H1 (cell line): ENCODE measurements at regions not wholly inside any gene's neighbourhood (a gene's known extent, or its start where the extent isn't known, plus 50 kb on each side); places are given as distances from the start of the nearest gene placed in this dataset.

ENCODE experiments used
- CTCF ChIA-PET: fragments of 300-600 bp; sonication (Branson Sonifier 250); formaldehyde crosslinking; loops from one replicate; lab custom pipeline; 2021; ENCODE audit not compliant: partially characterized antibody; lab: Charles Lee
- POLR2A ChIA-PET: fragments of 300-600 bp; sonication (Branson Sonifier 250); formaldehyde crosslinking; loops from one replicate; lab custom pipeline; 2021; ENCODE audit warnings: inconsistent platforms; ENCODE audit not compliant: partially characterized antibody; lab: Charles Lee
- DNase-seq, 2 experiments: peaks; one replicate each; pipeline versions ENCODE4 v3.0.0 to v3.0.0-alpha.2; 2010 to 2022; ENCODE audit warnings: low spot score in 2 of 2, low read depth in 1 of 2, mixed read lengths in 1 of 2
- FAIRE-seq: peaks from 2 replicates; lab custom pipeline; 2011; peaks lifted over from hg19 to GRCh38; lab: Jason Lieb, UNC
- H2AFZ ChIP-seq: 2 replicates; pipeline ENCODE4 v1.8.1; 2012; ENCODE audit warnings: low read length, inconsistent platforms
- H2AK5ac ChIP-seq: 2 replicates; pipeline ENCODE4 v1.6.1; 2013; ENCODE audit warnings: low read depth, low read length
- H2BK120ac ChIP-seq: replicated peaks from 2 replicates; pipeline ENCODE3; 2013; ENCODE audit warnings: low read depth, low read length, inconsistent platforms
- H2BK12ac ChIP-seq: 2 replicates; pipeline ENCODE4 v1.6.1; 2013; ENCODE audit warnings: low read depth, low read length
- H2BK15ac ChIP-seq: 2 replicates; pipeline ENCODE4 v1.6.1; 2013; ENCODE audit warnings: low read length
- H2BK20ac ChIP-seq: 2 replicates; pipeline ENCODE4 v1.6.1; 2013; ENCODE audit warnings: low read length
- H2BK5ac ChIP-seq: 2 replicates; pipeline ENCODE4 v1.6.1; 2013; ENCODE audit warnings: low read depth, low read length
- H3K14ac ChIP-seq: 2 replicates; pipeline ENCODE4 v1.6.1; 2013; ENCODE audit warnings: inconsistent platforms; ENCODE audit not compliant: insufficient read length
- H3K18ac ChIP-seq: 2 replicates; pipeline ENCODE4 v1.6.1; 2013; ENCODE audit warnings: low read length; ENCODE audit errors: extremely low read depth
- H3K23ac ChIP-seq: 2 replicates; pipeline ENCODE4 v1.6.1; 2013; ENCODE audit warnings: inconsistent platforms; ENCODE audit not compliant: insufficient read length
- H3K23me2 ChIP-seq: 2 replicates; pipeline ENCODE4 v1.6.1; 2013; ENCODE audit warnings: low read depth, low read length
- H3K27ac ChIP-seq: 2 replicates; pipeline ENCODE4 v1.6.1; 2011; ENCODE audit warnings: low read depth, low read length, inconsistent platforms
- H3K27me3 ChIP-seq, 4 experiments: replicated peaks in 1 of 4; 1 replicate in 1 of 4; 2 replicates in 3 of 4; pipeline versions ENCODE4 v1.6.1 to v1.8.1; 2011 to 2013; ENCODE audit warnings: low read length in 3 of 4, mild to moderate bottlenecking in 3 of 4, inconsistent platforms in 2 of 4, mixed read lengths in 2 of 4, moderate library complexity in 1 of 4; ENCODE audit not compliant: control insufficient read depth in 3 of 4, insufficient read depth in 3 of 4; ENCODE audit errors: extremely low read depth in 1 of 4
- H3K36me3 ChIP-seq, 4 experiments: 2 replicates each; pipeline versions ENCODE4 v1.6.1 to v1.8.1; 2011 to 2013; ENCODE audit warnings: mild to moderate bottlenecking in 4 of 4, low read length in 3 of 4, moderate library complexity in 2 of 4, control low read depth in 1 of 4, inconsistent platforms in 1 of 4; ENCODE audit not compliant: insufficient read depth in 4 of 4, control insufficient read depth in 2 of 4
- H3K4ac ChIP-seq: replicated peaks from 2 replicates; pipeline ENCODE3; 2013; ENCODE audit warnings: low read length, low read depth, mixed read lengths, inconsistent platforms; ENCODE audit not compliant: insufficient read length
- H3K4me1 ChIP-seq, 4 experiments: replicated peaks in 1 of 4; 1 replicate in 1 of 4; 2 replicates in 3 of 4; pipeline versions ENCODE4 v1.6.1 to v1.8.1; 2011 to 2013; ENCODE audit warnings: low read length in 3 of 4, inconsistent platforms in 2 of 4, mixed read lengths in 1 of 4; ENCODE audit not compliant: insufficient read depth in 4 of 4, control insufficient read depth in 3 of 4
- H3K4me2 ChIP-seq, 2 experiments: 2 replicates each; pipeline versions ENCODE4 v1.6.1 to v1.8.1; 2011 to 2013; ENCODE audit warnings: low read depth in 2 of 2, low read length in 2 of 2, control low read depth in 1 of 2, inconsistent platforms in 1 of 2, mild to moderate bottlenecking in 1 of 2; ENCODE audit not compliant: insufficient read depth in 1 of 2
- H3K4me3 ChIP-seq, 4 experiments: fragments of 200-600, 300-600 bp in 1 of 4; sonication (generic), shearing (Covaris generic), sonication (Bioruptor Twin) in 1 of 4; 2 replicates each; pipeline versions ENCODE4 v1.5.1 to v1.8.1; 2011 to 2016; ENCODE audit warnings: low read length in 4 of 4, low read depth in 3 of 4, control low read depth in 2 of 4, inconsistent platforms in 2 of 4, mild to moderate bottlenecking in 2 of 4, mixed read lengths in 1 of 4, moderate library complexity in 1 of 4; ENCODE audit not compliant: insufficient read depth in 2 of 4; ENCODE audit errors: extremely low read depth in 1 of 4
- H3K56ac ChIP-seq: replicated peaks from 2 replicates; pipeline ENCODE3; 2013; ENCODE audit warnings: low read depth, mild to moderate bottlenecking, mixed read lengths, low read length, inconsistent platforms; ENCODE audit not compliant: insufficient read length
- H3K79me1 ChIP-seq: 2 replicates; pipeline ENCODE4 v1.6.1; 2013; ENCODE audit warnings: low read depth, low read length, control low read depth
- H3K79me2 ChIP-seq, 2 experiments: 2 replicates each; pipeline versions ENCODE4 v1.6.1 to v1.8.1; 2012 to 2013; ENCODE audit warnings: low read length in 2 of 2, mild to moderate bottlenecking in 2 of 2, inconsistent platforms in 1 of 2; ENCODE audit not compliant: insufficient read depth in 2 of 2, control insufficient read depth in 1 of 2
- H3K9ac ChIP-seq, 4 experiments: replicated peaks in 1 of 4; 1 replicate in 1 of 4; 2 replicates in 3 of 4; pipeline versions ENCODE4 v1.6.1 to v1.8.1; 2011 to 2013; ENCODE audit warnings: low read depth in 3 of 4, low read length in 3 of 4, control low read depth in 2 of 4, mild to moderate bottlenecking in 2 of 4, moderate library complexity in 2 of 4, inconsistent platforms in 1 of 4; ENCODE audit errors: extremely low read depth in 1 of 4
- H3K9me3 ChIP-seq, 2 experiments: 2 replicates each; pipeline versions ENCODE4 v1.6.1 to v1.8.1; 2012 to 2013; ENCODE audit warnings: mild to moderate bottlenecking in 2 of 2, moderate library complexity in 2 of 2, control low read depth in 1 of 2, inconsistent platforms in 1 of 2, low read depth in 1 of 2, low read length in 1 of 2, mixed read lengths in 1 of 2; ENCODE audit not compliant: insufficient read depth in 2 of 2
- H4K20me1 ChIP-seq, 2 experiments: replicated peaks in 1 of 2; 2 replicates each; pipeline versions ENCODE3 to v1.8.1; 2011 to 2013; ENCODE audit warnings: inconsistent platforms in 2 of 2, low read length in 2 of 2, mild to moderate bottlenecking in 1 of 2; ENCODE audit not compliant: insufficient read depth in 2 of 2, control insufficient read depth in 1 of 2
- H4K5ac ChIP-seq: 2 replicates; pipeline ENCODE4 v1.6.1; 2013; ENCODE audit warnings: low read length, low read depth, mixed read lengths, inconsistent platforms; ENCODE audit not compliant: insufficient read length
- H4K8ac ChIP-seq: 2 replicates; pipeline ENCODE4 v1.8.0; 2013; ENCODE audit warnings: mild to moderate bottlenecking, moderate library complexity, low read length, inconsistent platforms; ENCODE audit not compliant: insufficient read depth; ENCODE audit errors: extremely low read depth
- H4K91ac ChIP-seq: replicated peaks from 2 replicates; pipeline ENCODE3; 2013; ENCODE audit warnings: low read length, mixed read lengths, inconsistent platforms; ENCODE audit not compliant: insufficient read length
- BCL11A ChIP-seq, 2 experiments: IDR thresholded peaks; one replicate each; pipeline ENCODE4 v1.6.1; 2011; ENCODE audit warnings: low read depth in 2 of 2, low read length in 2 of 2, mild to moderate bottlenecking in 2 of 2
- CBX5 ChIP-seq: fragments of 300-800, 300-1000 bp; sonication (generic); IDR thresholded peaks from 2 replicates; pipeline ENCODE4 v1.7.1; 2016; ENCODE audit warnings: antibody characterized with exemption, low read length, low read depth
- GABPA ChIP-seq: IDR thresholded peaks from 2 replicates; pipeline ENCODE4 v1.6.1; 2011; ENCODE audit warnings: mild to moderate bottlenecking, low read length, moderate library complexity, borderline replicate concordance; ENCODE audit not compliant: insufficient read depth
- GTF2F1 ChIP-seq: IDR thresholded peaks from 2 replicates; pipeline ENCODE4 v1.6.1; 2012; ENCODE audit warnings: low read depth, low read length, improper control_type of control experiment, borderline replicate concordance
- KDM4A ChIP-seq: IDR thresholded peaks from one replicate; pipeline ENCODE4 v1.7.1; 2012; ENCODE audit warnings: low read depth, mild to moderate bottlenecking, moderate library complexity, low read length, inconsistent platforms; ENCODE audit not compliant: severe bottlenecking
- RBBP5 ChIP-seq: IDR thresholded peaks from 2 replicates; pipeline ENCODE4 v1.7.1; 2012; ENCODE audit warnings: low read depth, mild to moderate bottlenecking, inconsistent platforms, low read length, moderate library complexity, borderline replicate concordance
- SAP30 ChIP-seq: fragments of 300-600 bp; sonication (generic); IDR thresholded peaks from 2 replicates; pipeline ENCODE4 v1.7.1; 2012; ENCODE audit warnings: low read length, moderate library complexity, mild to moderate bottlenecking, inconsistent platforms; ENCODE audit not compliant: insufficient read depth, insufficient replicate concordance
- SP2 ChIP-seq: IDR thresholded peaks from 2 replicates; pipeline ENCODE4 v1.6.1; 2012; ENCODE audit warnings: mild to moderate bottlenecking, low read length, inconsistent platforms
- SP4 ChIP-seq: IDR thresholded peaks from 2 replicates; pipeline ENCODE4 v1.6.1; 2012; ENCODE audit warnings: low read length, inconsistent platforms
- SUZ12 ChIP-seq: fragments of 200-600 bp; sonication (generic); IDR thresholded peaks from 2 replicates; pipeline ENCODE4 v1.6.1; 2012; ENCODE audit warnings: mild to moderate bottlenecking, inconsistent platforms, low read length, moderate library complexity, mixed read lengths
- YY1 ChIP-seq: IDR thresholded peaks from 2 replicates; pipeline ENCODE4 v1.6.1; 2011; ENCODE audit warnings: low read depth, mild to moderate bottlenecking, low read length
- whole genome bisulfite sequencing, 2 experiments: shearing (Covaris generic) in 1 of 2; methylation state at CpG; one replicate each; pipeline versions ENCODE4 v1.1.6 to v1.1.7; 2013 to 2015; ENCODE audit warnings: low lambda C conversion rate in 2 of 2, mixed read lengths in 2 of 2, inconsistent platforms in 1 of 2, low coverage in 1 of 2, missing lambda C conversion rate in 1 of 2; ENCODE audit not compliant: insufficient replicate concordance in 2 of 2, insufficient coverage in 1 of 2, insufficient read length in 1 of 2; ENCODE audit errors: extremely low coverage in 1 of 2, missing lambda C conversion rate in 1 of 2; 5-methylcytosine and 5-hydroxymethylcytosine counted together
- TF ChIP-seq, protein P1 (sequence below): IDR thresholded peaks from 2 replicates; pipeline ENCODE4 v1.6.1; 2012; ENCODE audit warnings: low read length, inconsistent platforms
- TF ChIP-seq, protein P2 (sequence below): IDR thresholded peaks from 2 replicates; pipeline ENCODE4 v1.6.1; 2011; ENCODE audit warnings: low read depth, mild to moderate bottlenecking, low read length; ENCODE audit not compliant: insufficient read depth

DNA sequence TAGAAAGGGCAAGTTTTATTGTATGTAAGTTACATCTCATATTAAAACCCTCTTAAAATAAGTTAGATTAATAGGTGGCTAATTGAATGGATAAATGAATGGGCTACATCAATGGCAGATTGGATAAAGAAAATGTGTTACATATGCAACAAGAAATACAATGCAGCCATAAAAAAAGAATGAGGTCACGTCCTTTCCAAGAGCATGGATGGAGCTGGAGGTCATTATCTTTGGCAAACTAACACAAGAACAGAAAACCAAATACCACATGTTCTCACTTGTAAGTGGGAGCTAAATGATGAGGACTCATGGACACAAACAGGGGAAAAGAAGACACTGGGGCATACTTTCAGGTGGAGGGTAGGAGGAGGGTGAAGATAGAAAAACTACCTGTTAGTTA lies 182.2 kb upstream of the GNAI1 start:
- no peak overlapping the region for H2BK15ac ChIP-seq
- H2BK20ac ChIP-seq, result no peak overlapping the region
- no peak for DNase-seq
- no peaks in the 10 kb centered on the region for H3K4me1 ChIP-seq
- no peak overlapping the region for H3K18ac ChIP-seq
- H3K79me1 ChIP-seq, result no peaks in the 10 kb centered on the region
- H2BK5ac ChIP-seq, result no peak overlapping the region
- 0 out of 4 replicates have a peak, but pooled peaks cover 0 to 2% of the 10 kb centered on the region in 2 experiments for H3K9me3 ChIP-seq
- no peak overlapping the region for H4K8ac ChIP-seq
- H3K27me3 ChIP-seq, result no peaks in the 10 kb centered on the region
- CTCF ChIA-PET, result no interaction called here
- POLR2A ChIA-PET, result no interaction called here
- no peak overlapping the region for H3K23ac ChIP-seq
- no peaks in the 10 kb centered on the region for H3K36me3 ChIP-seq
- H3K14ac ChIP-seq, result no peak overlapping the region
- no peak overlapping the region for H2AK5ac ChIP-seq
- no peaks in the 10 kb centered on the region for H3K79me2 ChIP-seq
- H3K56ac ChIP-seq, result no peak overlapping the region
- no peak overlapping the region for H2BK120ac ChIP-seq
- H2AFZ ChIP-seq, result no peak overlapping the region
- no peak overlapping the region for H3K4me3 ChIP-seq
- no peak overlapping the region for H3K27ac ChIP-seq
- no peak for FAIRE-seq
- no peaks in the 10 kb centered on the region; the same call in 1 of the 2 replicates for H3K23me2 ChIP-seq
- H3K4ac ChIP-seq, result no peak overlapping the region
- no peak overlapping the region for H2BK12ac ChIP-seq
- no peak overlapping the region for H4K5ac ChIP-seq
- H3K4me2 ChIP-seq, result no peak overlapping the region
- WGBS, 2 experiments, result 93% methylated on average over 1 of the region's 1 CpG; no CpG with 5 or more reads in 1 of the 2 experiments
- no peak overlapping the region for H4K91ac ChIP-seq
- H4K20me1 ChIP-seq, result no peaks in the 10 kb centered on the region
- H3K9ac ChIP-seq, result no peak overlapping the region
- no peak for TF ChIP-seq RBBP5
- no peak for TF ChIP-seq KDM4A
- no peak for TF ChIP-seq GTF2F1
- no peak for TF ChIP-seq SP2
- TF ChIP-seq, protein P1, sequence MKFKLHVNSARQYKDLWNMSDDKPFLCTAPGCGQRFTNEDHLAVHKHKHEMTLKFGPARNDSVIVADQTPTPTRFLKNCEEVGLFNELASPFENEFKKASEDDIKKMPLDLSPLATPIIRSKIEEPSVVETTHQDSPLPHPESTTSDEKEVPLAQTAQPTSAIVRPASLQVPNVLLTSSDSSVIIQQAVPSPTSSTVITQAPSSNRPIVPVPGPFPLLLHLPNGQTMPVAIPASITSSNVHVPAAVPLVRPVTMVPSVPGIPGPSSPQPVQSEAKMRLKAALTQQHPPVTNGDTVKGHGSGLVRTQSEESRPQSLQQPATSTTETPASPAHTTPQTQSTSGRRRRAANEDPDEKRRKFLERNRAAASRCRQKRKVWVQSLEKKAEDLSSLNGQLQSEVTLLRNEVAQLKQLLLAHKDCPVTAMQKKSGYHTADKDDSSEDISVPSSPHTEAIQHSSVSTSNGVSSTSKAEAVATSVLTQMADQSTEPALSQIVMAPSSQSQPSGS, result no peak
- TF ChIP-seq SAP30, result no peak
- TF ChIP-seq CBX5, result no peak
- no peak for TF ChIP-seq YY1
- no peak for TF ChIP-seq GABPA
- no peak for TF ChIP-seq SP4
- TF ChIP-seq, protein P2, sequence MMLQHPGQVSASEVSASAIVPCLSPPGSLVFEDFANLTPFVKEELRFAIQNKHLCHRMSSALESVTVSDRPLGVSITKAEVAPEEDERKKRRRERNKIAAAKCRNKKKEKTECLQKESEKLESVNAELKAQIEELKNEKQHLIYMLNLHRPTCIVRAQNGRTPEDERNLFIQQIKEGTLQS, result no peak
- TF ChIP-seq BCL11A (IDR thresholded peaks at IDR 0.05; ENCODE audit: low read depth in 2 of 2, low read length in 2 of 2), result no peak
- TF ChIP-seq SUZ12, result no peak
